DOHH2 (cell line): ENCODE measurements at regions not wholly inside any gene's neighbourhood (a gene's known extent, or its start where the extent isn't known, plus 50 kb on each side); places are given as distances from the start of the nearest gene placed in this dataset.

Experiments used
- H3F3A ChIP-seq: fragments of 200-600 bp; sonication (generic), shearing (Covaris generic); 2 replicates; pipeline ENCODE4 v1.6.0; 2016; ENCODE audit warnings: antibody characterized with exemption, mild to moderate bottlenecking; ENCODE audit not compliant: control insufficient read depth, insufficient read depth
- H3K27ac ChIP-seq: fragments of 200-600 bp; sonication (generic); 2 replicates; pipeline ENCODE4 v1.5.1; 2014; ENCODE audit warnings: low read depth, mild to moderate bottlenecking, low read length, moderate library complexity
- H3K27me3 ChIP-seq: fragments of 200-600 bp; sonication (generic); 2 replicates; pipeline ENCODE4 v1.6.1; 2014; ENCODE audit warnings: mild to moderate bottlenecking, low read length, mixed read lengths; ENCODE audit not compliant: control insufficient read depth
- H3K36me3 ChIP-seq: fragments of 200-600 bp; sonication (generic); 2 replicates; pipeline ENCODE4 v1.6.1; 2014; ENCODE audit warnings: mild to moderate bottlenecking, low read length, moderate library complexity, mixed read lengths; ENCODE audit not compliant: control insufficient read depth
- H3K4me1 ChIP-seq: fragments of 200-600 bp; sonication (generic); 2 replicates; pipeline ENCODE4 v1.6.1; 2014; ENCODE audit warnings: mild to moderate bottlenecking, low read length, mixed read lengths; ENCODE audit not compliant: control insufficient read depth
- H3K4me2 ChIP-seq: fragments of 200-600 bp; sonication (generic); 2 replicates; pipeline ENCODE4 v1.6.0; 2014; ENCODE audit warnings: mild to moderate bottlenecking, low read length, moderate library complexity
- H3K4me3 ChIP-seq: fragments of 200-600 bp; sonication (generic); 2 replicates; pipeline ENCODE4 v1.5.1; 2014; ENCODE audit warnings: mild to moderate bottlenecking, low read length, mixed read lengths
- H3K79me2 ChIP-seq: fragments of 200-600 bp; sonication (generic); 2 replicates; pipeline ENCODE4 v1.6.1; 2014; ENCODE audit warnings: mild to moderate bottlenecking, low read length, mixed read lengths; ENCODE audit not compliant: control insufficient read depth
- H3K9me2 ChIP-seq: fragments of 200-600 bp; sonication (generic); replicated peaks from 2 replicates; pipeline ENCODE4 v1.6.1; 2014; ENCODE audit warnings: mild to moderate bottlenecking, low read length, mixed read lengths; ENCODE audit not compliant: control insufficient read depth
- H3K9me3 ChIP-seq: fragments of 200-600 bp; sonication (generic); 2 replicates; pipeline ENCODE4 v1.6.1; 2014; ENCODE audit warnings: antibody characterized with exemption, low read length, mixed read lengths; ENCODE audit not compliant: control insufficient read depth, insufficient read depth
- H4K20me1 ChIP-seq: fragments of 200-600 bp; sonication (generic); 2 replicates; pipeline ENCODE4 v1.6.0; 2014; ENCODE audit warnings: low read depth, mild to moderate bottlenecking, antibody characterized with exemption, low read length, moderate library complexity; ENCODE audit not compliant: control insufficient read depth, insufficient read depth
- EZH2phosphoT487 ChIP-seq: fragments of 200-600 bp; sonication (generic); IDR thresholded peaks from 2 replicates; pipeline ENCODE4 v1.6.1; 2017; ENCODE audit warnings: borderline replicate concordance, mild to moderate bottlenecking, antibody characterized with exemption, low read length, moderate library complexity, mixed read lengths
- TF ChIP-seq, protein P1 (sequence below): fragments of 200-600 bp; sonication (generic); IDR thresholded peaks from one replicate; pipeline ENCODE4 v1.5.1; 2014; ENCODE audit warnings: antibody characterized with exemption, mild to moderate bottlenecking, low read depth, low read length; ENCODE audit not compliant: poor library complexity, severe bottlenecking

DNA sequence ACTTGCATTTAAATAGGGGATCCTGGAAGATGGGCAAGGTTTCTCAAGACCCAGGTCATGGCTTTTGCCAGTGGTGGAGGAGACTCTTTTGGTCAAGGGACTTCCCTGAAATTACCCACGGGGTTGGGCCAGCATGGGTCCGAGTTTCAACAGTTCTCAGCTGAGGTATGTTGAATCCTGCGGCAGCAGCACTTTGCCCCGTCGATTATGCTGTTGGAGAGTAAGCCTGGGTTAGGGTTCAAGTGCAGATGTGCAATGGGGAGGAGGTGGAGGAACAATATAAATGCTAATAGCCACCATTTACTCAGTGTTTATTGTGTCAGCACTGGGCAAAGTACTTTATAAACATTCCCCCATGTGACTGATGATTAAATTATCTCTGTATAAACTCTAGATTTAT lies 96.0 kb upstream of the GATA6 start:
- no peaks in the 10 kb centered on the region for H3K4me1 ChIP-seq
- no peaks in the 10 kb centered on the region for H3K9me3 ChIP-seq
- TF ChIP-seq, protein P1, sequence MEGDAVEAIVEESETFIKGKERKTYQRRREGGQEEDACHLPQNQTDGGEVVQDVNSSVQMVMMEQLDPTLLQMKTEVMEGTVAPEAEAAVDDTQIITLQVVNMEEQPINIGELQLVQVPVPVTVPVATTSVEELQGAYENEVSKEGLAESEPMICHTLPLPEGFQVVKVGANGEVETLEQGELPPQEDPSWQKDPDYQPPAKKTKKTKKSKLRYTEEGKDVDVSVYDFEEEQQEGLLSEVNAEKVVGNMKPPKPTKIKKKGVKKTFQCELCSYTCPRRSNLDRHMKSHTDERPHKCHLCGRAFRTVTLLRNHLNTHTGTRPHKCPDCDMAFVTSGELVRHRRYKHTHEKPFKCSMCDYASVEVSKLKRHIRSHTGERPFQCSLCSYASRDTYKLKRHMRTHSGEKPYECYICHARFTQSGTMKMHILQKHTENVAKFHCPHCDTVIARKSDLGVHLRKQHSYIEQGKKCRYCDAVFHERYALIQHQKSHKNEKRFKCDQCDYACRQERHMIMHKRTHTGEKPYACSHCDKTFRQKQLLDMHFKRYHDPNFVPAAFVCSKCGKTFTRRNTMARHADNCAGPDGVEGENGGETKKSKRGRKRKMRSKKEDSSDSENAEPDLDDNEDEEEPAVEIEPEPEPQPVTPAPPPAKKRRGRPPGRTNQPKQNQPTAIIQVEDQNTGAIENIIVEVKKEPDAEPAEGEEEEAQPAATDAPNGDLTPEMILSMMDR = no peak
- TF ChIP-seq EZH2phosphoT487 = no peak

DNA sequence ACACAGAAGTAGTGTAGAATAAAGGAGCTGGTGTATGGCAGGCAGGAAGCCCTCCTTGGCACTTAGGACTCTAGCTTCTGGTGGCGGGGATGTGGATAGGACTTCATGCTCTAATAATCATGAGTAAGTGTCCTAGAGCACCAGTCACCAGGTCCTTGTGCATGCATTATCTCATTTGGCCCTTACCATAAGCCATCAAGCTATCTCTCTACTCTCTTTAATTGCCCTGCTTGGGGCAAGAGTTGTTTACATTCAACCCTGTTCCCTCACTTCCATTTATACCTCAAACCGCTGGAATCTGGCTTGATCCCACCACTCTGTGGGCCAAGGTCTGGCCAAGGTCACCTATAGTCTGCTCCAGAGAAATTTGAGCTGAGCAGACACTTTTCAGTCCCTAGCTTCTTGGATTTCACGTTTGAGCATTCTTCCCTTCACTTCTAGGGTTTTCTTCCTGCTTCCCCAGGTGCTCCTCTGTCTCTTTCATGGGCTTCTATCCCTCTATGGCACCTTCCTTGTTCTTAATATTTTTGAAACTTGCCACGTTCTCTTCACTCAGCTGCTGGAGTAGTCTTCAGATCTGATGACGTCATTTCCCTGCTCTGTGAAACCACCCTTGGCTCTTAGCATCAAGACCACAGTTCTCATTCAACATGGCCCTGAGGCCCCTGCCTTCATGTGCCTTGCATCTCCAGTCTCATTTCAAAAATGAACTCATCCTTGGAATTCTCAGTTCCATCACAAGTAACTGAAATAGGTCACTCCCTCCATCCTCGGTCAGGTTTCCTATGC lies 94.9 kb upstream of the GATA6 start:
- Histone ChIP-seq H3K4me1 (no peaks in the 10 kb centered on the region), H3K27ac (no peak overlapping the region), H3K9me3 (no peaks in the 10 kb centered on the region), H4K20me1 (no peaks in the 10 kb centered on the region), H3K9me2 (no peaks in the 10 kb centered on the region), H3K4me2 (no peak overlapping the region), H3F3A (no peaks in the 10 kb centered on the region), H3K36me3 (no peaks in the 10 kb centered on the region), H3K27me3 (no peaks in the 10 kb centered on the region), H3K79me2 (no peaks in the 10 kb centered on the region), H3K4me3 (no peak overlapping the region)
- TF ChIP-seq, protein P1 = no peak
- no peak for TF ChIP-seq EZH2phosphoT487

More for the DNA sequence above, 96.0 kb upstream of the GATA6 start:
- H4K20me1 ChIP-seq = no peaks in the 10 kb centered on the region
- no peaks in the 10 kb centered on the region for H3K36me3 ChIP-seq
- no peak overlapping the region for H3K4me3 ChIP-seq
- no peaks in the 10 kb centered on the region for H3K9me2 ChIP-seq
- no peaks in the 10 kb centered on the region for H3K79me2 ChIP-seq
- no peaks in the 10 kb centered on the region for H3K27me3 ChIP-seq
- no peak overlapping the region for H3K4me2 ChIP-seq
- no peak overlapping the region for H3K27ac ChIP-seq
- no peaks in the 10 kb centered on the region for H3F3A ChIP-seq

DNA sequence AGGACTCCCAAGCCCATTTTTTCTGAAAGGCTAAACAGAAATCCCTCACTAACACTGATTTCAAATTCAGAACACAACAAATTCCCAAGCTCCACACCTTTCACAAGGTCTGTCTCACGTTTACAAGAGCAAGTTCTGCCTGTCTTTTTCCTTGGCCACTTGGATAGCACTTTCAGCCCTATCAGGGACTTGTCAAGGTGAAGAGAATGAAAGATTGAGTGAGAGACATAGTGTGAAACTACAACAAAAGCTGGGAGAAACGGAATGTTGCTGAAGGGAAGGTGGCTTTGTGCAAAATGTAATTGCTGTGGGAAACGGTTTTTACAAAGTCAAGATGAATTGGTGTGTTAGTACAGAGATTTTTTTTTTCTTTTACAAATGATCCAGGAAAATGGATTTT lies 89.4 kb upstream of the GATA6 start:
- Histone ChIP-seq H3K9me2 (no peaks in the 10 kb centered on the region), H3K27ac (no peak overlapping the region), H3K36me3 (no peaks in the 10 kb centered on the region), H3K27me3 (no peaks in the 10 kb centered on the region), H3K9me3 (no peaks in the 10 kb centered on the region), H3K4me3 (no peak overlapping the region), H3K4me2 (no peak overlapping the region), H3K4me1 (no peaks in the 10 kb centered on the region), H3F3A (no peaks in the 10 kb centered on the region), H3K79me2 (no peaks in the 10 kb centered on the region), H4K20me1 (no peaks in the 10 kb centered on the region)
- no peak for TF ChIP-seq EZH2phosphoT487
- TF ChIP-seq, protein P1 = no peak
